Fibroblast of lung (primary cell): ENCODE measurements at regions not wholly inside any gene's neighbourhood (a gene's known extent, or its start where the extent isn't known, plus 50 kb on each side); places are given as distances from the start of the nearest gene placed in this dataset.

Experiments
- EZH2 ChIP-seq: IDR thresholded peaks from 2 replicates; pipeline ENCODE4 v1.5.1; 2012; ENCODE audit warnings: low read length, control low read depth, mild to moderate bottlenecking; ENCODE audit errors: missing control alignments
- TF ChIP-seq, protein P1 (sequence below), 2 donors: IDR thresholded peaks in 1 of 2; conservative IDR thresholded peaks in 1 of 2; 1 replicate in 1 of 2; 2 replicates in 1 of 2; pipeline ENCODE4 v1.5.1; 2011 to 2012; ENCODE audit warnings: low read length in 2 of 2, control low read depth in 1 of 2, inconsistent platforms in 1 of 2, low read depth in 1 of 2, mild to moderate bottlenecking in 1 of 2

DNA sequence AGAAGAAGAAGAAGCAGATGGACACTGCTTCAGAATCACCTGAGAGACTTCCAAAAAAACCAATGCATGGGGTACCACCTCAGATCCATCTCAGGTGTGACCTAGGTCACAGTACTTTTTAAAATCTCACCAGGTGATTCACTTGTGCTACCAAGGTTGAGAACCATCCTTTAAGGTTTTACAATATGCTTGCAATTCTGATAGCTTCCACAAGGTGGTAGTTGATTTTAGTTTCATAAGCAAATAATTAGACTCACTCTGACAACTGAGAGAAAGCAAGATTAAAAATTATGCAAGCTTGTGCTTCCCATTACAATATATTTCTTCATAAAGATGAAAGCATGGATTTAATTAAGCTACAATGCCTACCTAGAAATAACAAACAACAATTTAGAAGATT lies 355.1 kb downstream of the EN1 start:
- TF ChIP-seq, protein P1, sequence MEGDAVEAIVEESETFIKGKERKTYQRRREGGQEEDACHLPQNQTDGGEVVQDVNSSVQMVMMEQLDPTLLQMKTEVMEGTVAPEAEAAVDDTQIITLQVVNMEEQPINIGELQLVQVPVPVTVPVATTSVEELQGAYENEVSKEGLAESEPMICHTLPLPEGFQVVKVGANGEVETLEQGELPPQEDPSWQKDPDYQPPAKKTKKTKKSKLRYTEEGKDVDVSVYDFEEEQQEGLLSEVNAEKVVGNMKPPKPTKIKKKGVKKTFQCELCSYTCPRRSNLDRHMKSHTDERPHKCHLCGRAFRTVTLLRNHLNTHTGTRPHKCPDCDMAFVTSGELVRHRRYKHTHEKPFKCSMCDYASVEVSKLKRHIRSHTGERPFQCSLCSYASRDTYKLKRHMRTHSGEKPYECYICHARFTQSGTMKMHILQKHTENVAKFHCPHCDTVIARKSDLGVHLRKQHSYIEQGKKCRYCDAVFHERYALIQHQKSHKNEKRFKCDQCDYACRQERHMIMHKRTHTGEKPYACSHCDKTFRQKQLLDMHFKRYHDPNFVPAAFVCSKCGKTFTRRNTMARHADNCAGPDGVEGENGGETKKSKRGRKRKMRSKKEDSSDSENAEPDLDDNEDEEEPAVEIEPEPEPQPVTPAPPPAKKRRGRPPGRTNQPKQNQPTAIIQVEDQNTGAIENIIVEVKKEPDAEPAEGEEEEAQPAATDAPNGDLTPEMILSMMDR (conservative IDR thresholded peaks at IDR 0.05 in 1 of 2, IDR thresholded peaks at IDR 0.05 in 1 of 2; ENCODE audit: low read depth in 1 of 2, low read length in 2 of 2), result peak; percentile 11 to 50
- no peak for TF ChIP-seq EZH2
